Left ventricle myocardium inferior (tissue), 1 donor: ENCODE measurements at regions not wholly inside any gene's neighbourhood (a gene's known extent, or its start where the extent isn't known, plus 50 kb on each side); places are given as distances from the start of the nearest gene placed in this dataset.

Experiments used
- DNase-seq: peaks from one replicate; pipeline ENCODE4 v3.0.0-alpha.2; 2020
- H3K27ac ChIP-seq: fragments of 200-600 bp; replicated peaks from 2 replicates; pipeline ENCODE4 v1.8.0; 2021
- H3K27me3 ChIP-seq: fragments of 200-600 bp; 2 replicates; pipeline ENCODE4 v1.8.0; 2021; ENCODE audit warnings: low read depth
- H3K36me3 ChIP-seq: fragments of 200-600 bp; 2 replicates; pipeline ENCODE4 v1.8.0; 2021
- H3K4me1 ChIP-seq: fragments of 200-600 bp; 2 replicates; pipeline ENCODE4 v1.8.0; 2021
- H3K4me3 ChIP-seq: fragments of 200-600 bp; 2 replicates; pipeline ENCODE4 v1.8.0; 2021; ENCODE audit warnings: mild to moderate bottlenecking, moderate library complexity
- H3K9me3 ChIP-seq: fragments of 200-600 bp; replicated peaks from 2 replicates; pipeline ENCODE4 v1.8.0; 2021
- intact Hi-C: fragments of 100-400 bp; cut with micrococcal nuclease; formaldehyde crosslinking; loops from one replicate; pipeline ENCODE4 v1.11.0; 2022
- TF ChIP-seq, protein P1 (sequence below): fragments of 200-600 bp; IDR thresholded peaks from 2 replicates; pipeline ENCODE4 v1.8.0; 2021; ENCODE audit warnings: antibody characterized with exemption, mild to moderate bottlenecking, borderline replicate concordance
- donor health status: DM: no; HTN: yes; CAD: no; lungs with severe emphysema.

DNA sequence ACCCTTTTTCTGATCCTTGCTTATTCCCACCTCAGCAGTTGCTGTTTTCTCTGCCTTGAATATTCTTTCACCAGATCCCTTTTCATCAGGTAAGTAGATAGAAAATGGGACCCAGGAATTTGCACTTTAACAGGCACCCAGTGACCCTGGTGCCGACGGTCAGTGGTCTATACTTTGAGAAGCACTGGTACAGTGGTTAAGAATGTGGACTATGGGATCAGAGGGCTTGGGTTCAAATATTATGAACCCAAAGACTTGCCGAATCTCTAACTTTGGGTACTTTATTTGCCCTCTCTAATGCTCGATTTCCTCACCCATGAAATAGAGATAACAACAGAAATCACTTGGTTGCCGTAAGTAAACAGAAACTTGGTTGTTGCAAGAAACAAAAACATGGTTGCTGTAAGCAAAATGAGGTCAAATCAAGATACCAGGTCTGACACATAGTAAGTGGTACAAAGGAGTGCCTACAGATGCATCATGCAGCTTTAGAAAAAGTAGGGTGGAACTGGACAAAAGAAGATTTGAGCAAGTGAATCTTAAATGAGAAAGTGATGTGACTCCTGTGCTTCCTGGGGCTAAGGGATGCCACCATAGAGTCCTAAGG lies 69.5 kb upstream of the GLS start:
- no peak for DNase-seq
- no peaks in the 10 kb centered on the region for H3K9me3 ChIP-seq
- no peaks in the 10 kb centered on the region for H3K4me1 ChIP-seq
- TF ChIP-seq, protein P1, sequence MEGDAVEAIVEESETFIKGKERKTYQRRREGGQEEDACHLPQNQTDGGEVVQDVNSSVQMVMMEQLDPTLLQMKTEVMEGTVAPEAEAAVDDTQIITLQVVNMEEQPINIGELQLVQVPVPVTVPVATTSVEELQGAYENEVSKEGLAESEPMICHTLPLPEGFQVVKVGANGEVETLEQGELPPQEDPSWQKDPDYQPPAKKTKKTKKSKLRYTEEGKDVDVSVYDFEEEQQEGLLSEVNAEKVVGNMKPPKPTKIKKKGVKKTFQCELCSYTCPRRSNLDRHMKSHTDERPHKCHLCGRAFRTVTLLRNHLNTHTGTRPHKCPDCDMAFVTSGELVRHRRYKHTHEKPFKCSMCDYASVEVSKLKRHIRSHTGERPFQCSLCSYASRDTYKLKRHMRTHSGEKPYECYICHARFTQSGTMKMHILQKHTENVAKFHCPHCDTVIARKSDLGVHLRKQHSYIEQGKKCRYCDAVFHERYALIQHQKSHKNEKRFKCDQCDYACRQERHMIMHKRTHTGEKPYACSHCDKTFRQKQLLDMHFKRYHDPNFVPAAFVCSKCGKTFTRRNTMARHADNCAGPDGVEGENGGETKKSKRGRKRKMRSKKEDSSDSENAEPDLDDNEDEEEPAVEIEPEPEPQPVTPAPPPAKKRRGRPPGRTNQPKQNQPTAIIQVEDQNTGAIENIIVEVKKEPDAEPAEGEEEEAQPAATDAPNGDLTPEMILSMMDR: no peak
- intact Hi-C loops: no loop called here
- H3K27me3 ChIP-seq: peaks cover 7% of the 10 kb centered on the region
- H3K36me3 ChIP-seq: no peaks in the 10 kb centered on the region
- H3K4me3 ChIP-seq: no peak overlapping the region
- H3K27ac ChIP-seq: no peak overlapping the region

DNA sequence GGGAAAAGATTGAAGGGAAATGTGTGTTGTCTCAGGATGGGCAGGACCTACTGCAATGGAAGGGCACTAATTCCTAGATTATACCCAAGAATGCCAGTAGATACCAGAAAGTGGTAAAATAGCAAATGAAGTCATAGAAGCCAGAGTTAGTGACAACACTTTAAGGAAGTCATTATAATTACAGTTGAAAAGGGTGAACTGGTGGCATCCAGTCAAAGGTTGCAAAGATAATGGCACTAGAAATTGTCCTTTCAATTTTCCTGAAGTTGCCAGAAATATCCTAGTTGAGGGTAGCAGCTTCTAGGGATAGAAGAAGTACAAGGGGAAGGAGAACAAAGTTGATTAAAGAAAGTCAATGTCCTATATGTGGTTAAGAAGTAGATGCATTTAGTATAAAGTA lies 68.8 kb upstream of the GLS start:
- Histone ChIP-seq H3K36me3 (no peaks in the 10 kb centered on the region), H3K27ac (no peak overlapping the region), H3K4me1 (no peaks in the 10 kb centered on the region), H3K9me3 (no peaks in the 10 kb centered on the region), H3K4me3 (no peak overlapping the region), H3K27me3 (peaks cover 7% of the 10 kb centered on the region)
- TF ChIP-seq, protein P1: no peak
- intact Hi-C loops: no loop called here
- DNase-seq: no peak

GRCh38 chr2:190812506-190813294 lies 67.9 kb upstream of the GLS start:
- Histone ChIP-seq H3K9me3 (peaks cover 5% of the 10 kb centered on the region), H3K4me3 (no peak overlapping the region), H3K27ac (no peak overlapping the region), H3K27me3 (peaks cover 7% of the 10 kb centered on the region), H3K4me1 (no peaks in the 10 kb centered on the region), H3K36me3 (no peaks in the 10 kb centered on the region)
- no peak for DNase-seq
- intact Hi-C loops: no loop called here
- TF ChIP-seq, protein P1: no peak

GRCh38 chr2:190815226-190815625 lies 65.4 kb upstream of the GLS start:
- no peak overlapping the region for H3K27ac ChIP-seq
- no peaks in the 10 kb centered on the region for H3K4me1 ChIP-seq
- H3K27me3 ChIP-seq: no peaks in the 10 kb centered on the region
- TF ChIP-seq, protein P1: no peak
- no peaks in the 10 kb centered on the region for H3K36me3 ChIP-seq
- H3K4me3 ChIP-seq: no peak overlapping the region
- DNase-seq: no peak
- peaks cover 5% of the 10 kb centered on the region for H3K9me3 ChIP-seq
- intact Hi-C loops: no loop called here

DNA sequence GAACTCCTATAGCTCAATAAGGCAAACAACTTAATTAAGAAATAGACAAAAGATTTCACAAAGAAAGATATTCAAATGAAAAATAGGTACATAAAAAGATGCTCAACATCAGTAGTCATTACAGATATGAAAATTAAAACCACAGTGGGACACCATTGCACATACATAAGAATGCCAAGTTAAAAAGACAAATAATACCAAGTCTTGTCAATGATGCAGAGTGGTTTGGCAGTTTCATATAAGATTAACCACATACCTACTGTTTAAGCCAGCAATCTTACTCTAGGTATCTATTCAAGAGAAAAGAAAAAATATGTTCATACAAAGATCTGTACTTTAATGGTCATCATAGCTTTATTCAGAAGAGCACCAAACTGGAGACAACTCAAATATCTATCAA lies 63.5 kb upstream of the GLS start:
- H3K36me3 ChIP-seq: no peaks in the 10 kb centered on the region
- no peaks in the 10 kb centered on the region for H3K27me3 ChIP-seq
- no peak overlapping the region for H3K27ac ChIP-seq
- H3K9me3 ChIP-seq: peaks cover 5% of the 10 kb centered on the region
- no peak for DNase-seq
- intact Hi-C loops: no loop called here
- H3K4me1 ChIP-seq: no peaks in the 10 kb centered on the region
- no peak overlapping the region for H3K4me3 ChIP-seq
- TF ChIP-seq, protein P1: no peak
